Lower leg skin (tissue), 4 donors: ENCODE measurements at regions not wholly inside any gene's neighbourhood (a gene's known extent, or its start where the extent isn't known, plus 50 kb on each side); places are given as distances from the start of the nearest gene placed in this dataset.

ENCODE experiments used
- DNase-seq, 2 donors: peaks; one replicate each; pipeline ENCODE4 v3.0.0-alpha.2; 2019; ENCODE audit warnings: low spot score in 2 of 2
- H3K4me3 ChIP-seq: fragments of 200-600 bp; sonication (generic); 2 replicates; pipeline ENCODE4 v1.5.1; 2017; ENCODE audit warnings: mild to moderate bottlenecking, low read depth; ENCODE audit not compliant: poor library complexity, severe bottlenecking
- POLR2A ChIP-seq, 2 donors: fragments of 450-650 bp; IDR thresholded peaks; one replicate each; pipeline ENCODE4 v1.6.1; 2016 to 2017; ENCODE audit warnings: antibody characterized with exemption in 2 of 2, mild to moderate bottlenecking in 1 of 2, moderate library complexity in 1 of 2
- WGBS, 2 donors: methylation state at CpG; one replicate each; pipeline ENCODE4 v1.1.5; 2018; 5-methylcytosine and 5-hydroxymethylcytosine counted together
- intact Hi-C: fragments of 100-400 bp; cut with DNase I; formaldehyde crosslinking; loops from one replicate; pipeline ENCODE4 v1.15.0; 2023; ENCODE audit warnings: low total_unique reads
- TF ChIP-seq, protein P1 (sequence below), 3 donors: fragments of 450-650 bp; IDR thresholded peaks; one replicate each; pipeline ENCODE4 v1.5.1; 2016; ENCODE audit warnings: antibody characterized with exemption in 3 of 3, mild to moderate bottlenecking in 3 of 3, moderate library complexity in 2 of 3

- peak in 1 of 2 donors; percentile 70 for DNase-seq
- 55 to 60% methylated on average over 4 of the region's 4 CpGs for WGBS, 2 donors
- H3K4me3 ChIP-seq = no peak overlapping the region
- intact Hi-C loops = no loop called here
- TF ChIP-seq POLR2A (IDR thresholded peaks at IDR 0.05) = no peak
- TF ChIP-seq, protein P1, sequence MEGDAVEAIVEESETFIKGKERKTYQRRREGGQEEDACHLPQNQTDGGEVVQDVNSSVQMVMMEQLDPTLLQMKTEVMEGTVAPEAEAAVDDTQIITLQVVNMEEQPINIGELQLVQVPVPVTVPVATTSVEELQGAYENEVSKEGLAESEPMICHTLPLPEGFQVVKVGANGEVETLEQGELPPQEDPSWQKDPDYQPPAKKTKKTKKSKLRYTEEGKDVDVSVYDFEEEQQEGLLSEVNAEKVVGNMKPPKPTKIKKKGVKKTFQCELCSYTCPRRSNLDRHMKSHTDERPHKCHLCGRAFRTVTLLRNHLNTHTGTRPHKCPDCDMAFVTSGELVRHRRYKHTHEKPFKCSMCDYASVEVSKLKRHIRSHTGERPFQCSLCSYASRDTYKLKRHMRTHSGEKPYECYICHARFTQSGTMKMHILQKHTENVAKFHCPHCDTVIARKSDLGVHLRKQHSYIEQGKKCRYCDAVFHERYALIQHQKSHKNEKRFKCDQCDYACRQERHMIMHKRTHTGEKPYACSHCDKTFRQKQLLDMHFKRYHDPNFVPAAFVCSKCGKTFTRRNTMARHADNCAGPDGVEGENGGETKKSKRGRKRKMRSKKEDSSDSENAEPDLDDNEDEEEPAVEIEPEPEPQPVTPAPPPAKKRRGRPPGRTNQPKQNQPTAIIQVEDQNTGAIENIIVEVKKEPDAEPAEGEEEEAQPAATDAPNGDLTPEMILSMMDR (IDR thresholded peaks at IDR 0.05) = no peak
These were observed 95.6 kb downstream of the RIPK4 start for GRCh38 chr21:41671212-41671762.

DNA sequence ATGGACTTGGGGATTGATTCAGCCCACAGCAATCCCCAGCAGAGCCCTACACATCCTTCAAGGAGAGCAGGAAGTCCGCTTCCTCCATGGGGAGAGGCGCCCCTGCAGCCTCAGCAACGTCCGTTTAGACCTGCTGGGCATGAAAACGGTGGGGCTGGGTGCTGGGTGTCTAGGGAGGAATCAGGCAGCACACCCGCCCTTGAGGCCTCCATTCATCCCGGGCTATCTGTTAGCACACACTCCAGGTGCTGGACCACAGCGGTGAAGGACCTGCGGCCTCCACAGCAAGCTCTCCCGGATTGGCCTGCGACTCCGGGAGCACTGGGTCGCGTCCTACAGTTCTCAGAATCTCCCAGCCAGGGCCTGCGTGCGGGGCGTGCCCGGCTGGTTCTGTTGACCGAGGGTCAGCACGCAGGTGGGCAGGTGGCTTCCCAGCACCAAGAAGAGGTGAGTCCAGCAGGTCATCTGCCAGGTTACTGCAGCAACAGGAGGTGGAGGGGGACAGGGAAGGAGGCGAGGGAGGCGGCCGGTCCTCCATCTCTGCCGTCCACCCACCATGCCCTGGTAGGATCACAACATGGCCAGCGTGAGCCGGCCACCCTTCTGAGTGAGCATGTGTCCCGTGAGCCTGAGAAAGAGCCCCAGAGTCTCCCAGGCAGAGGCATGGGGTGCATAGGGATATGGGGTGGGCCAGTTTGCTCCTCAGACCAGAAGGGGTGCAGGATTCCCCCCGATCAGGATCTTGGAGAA is 96.6 kb downstream of the RIPK4 start:
- no peak overlapping the region for H3K4me3 ChIP-seq
- WGBS, 2 donors = 92% methylated on average over 28 of the region's 28 CpGs
- DNase-seq = peak in 1 of 2 donors; percentile 81
- intact Hi-C loops = no loop called here
- TF ChIP-seq, protein P1 (IDR thresholded peaks at IDR 0.05) = no peak
- no peak for TF ChIP-seq POLR2A (IDR thresholded peaks at IDR 0.05)

GRCh38 chr21:41669533-41669830 is 97.4 kb downstream of the RIPK4 start:
- TF ChIP-seq, protein P1 (IDR thresholded peaks at IDR 0.05) = no peak
- no peak for TF ChIP-seq POLR2A (IDR thresholded peaks at IDR 0.05)
- DNase-seq = peak in 1 of 2 donors; percentile 76
- intact Hi-C loops = no loop called here
- WGBS, 2 donors = 76 to 83% methylated on average over 4 of the region's 4 CpGs
- H3K4me3 ChIP-seq = no peak overlapping the region

GRCh38 chr21:41668686-41669532 is 97.9 kb downstream of the RIPK4 start:
- H3K4me3 ChIP-seq = no peak overlapping the region
- WGBS, 2 donors = 63 to 70% methylated on average over 21 to 24 of the region's 26 CpGs
- intact Hi-C loops = no loop called here
- TF ChIP-seq, protein P1 (IDR thresholded peaks at IDR 0.05) = no peak
- no peak for TF ChIP-seq POLR2A (IDR thresholded peaks at IDR 0.05)
- DNase-seq = peak in 1 of 2 donors; percentile 80

GRCh38 chr21:41668051-41668541 is 98.8 kb downstream of the RIPK4 start:
- no peak overlapping the region for H3K4me3 ChIP-seq
- TF ChIP-seq, protein P1 (IDR thresholded peaks at IDR 0.05) = no peak
- TF ChIP-seq POLR2A (IDR thresholded peaks at IDR 0.05) = no peak
- WGBS, 2 donors = 79 to 85% methylated on average over 10 to 11 of the region's 11 CpGs
- intact Hi-C loops = no loop called here
- DNase-seq = peak in 1 of 2 donors; percentile 84
